Liver (tissue), 8 donors: ENCODE measurements at regions not wholly inside any gene's neighbourhood (a gene's known extent, or its start where the extent isn't known, plus 50 kb on each side); places are given as distances from the start of the nearest gene placed in this dataset.

ENCODE experiments used
- DNase-seq: peaks from one replicate; pipeline ENCODE4 v3.0.0-alpha.2; 2017; ENCODE audit warnings: low spot score
- H3K27ac ChIP-seq, 2 donors: one replicate each; pipeline ENCODE4 v1.7.0; 2013; ENCODE audit warnings: inconsistent platforms in 2 of 2, low read length in 2 of 2, control low read depth in 1 of 2, low read depth in 1 of 2, mild to moderate bottlenecking in 1 of 2
- H3K27me3 ChIP-seq, 4 donors: one replicate each; pipeline versions ENCODE4 v1.6.1 to v1.7.0; 2013; ENCODE audit warnings: low read length in 3 of 4, inconsistent platforms in 1 of 4, mild to moderate bottlenecking in 1 of 4, moderate library complexity in 1 of 4; ENCODE audit not compliant: control insufficient read depth in 4 of 4, insufficient read depth in 4 of 4
- H3K36me3 ChIP-seq, 4 donors: one replicate each; pipeline versions ENCODE4 v1.6.1 to v1.7.0; 2013; ENCODE audit warnings: low read length in 3 of 4, mild to moderate bottlenecking in 3 of 4, low read depth in 1 of 4, moderate library complexity in 1 of 4; ENCODE audit not compliant: control insufficient read depth in 4 of 4, insufficient read depth in 3 of 4
- H3K4me1 ChIP-seq, 4 donors: one replicate each; pipeline versions ENCODE4 v1.6.1 to v1.7.0; 2013; ENCODE audit warnings: low read length in 3 of 4, mild to moderate bottlenecking in 3 of 4, moderate library complexity in 1 of 4; ENCODE audit not compliant: control insufficient read depth in 4 of 4, insufficient read depth in 4 of 4
- H3K4me3 ChIP-seq, 3 donors: one replicate each; pipeline versions ENCODE4 v1.6.1 to v1.7.0; 2013; ENCODE audit warnings: low read length in 3 of 3, control low read depth in 1 of 3, low read depth in 1 of 3, mild to moderate bottlenecking in 1 of 3
- H3K9ac ChIP-seq, 2 donors: one replicate each; pipeline ENCODE4 v1.7.0; 2013; ENCODE audit warnings: low read length in 2 of 2, mild to moderate bottlenecking in 2 of 2, moderate library complexity in 2 of 2, control low read depth in 1 of 2, low read depth in 1 of 2
- H3K9me3 ChIP-seq, 4 donors: one replicate each; pipeline versions ENCODE4 v1.6.1 to v1.7.0; 2013; ENCODE audit warnings: low read length in 3 of 4; ENCODE audit not compliant: control insufficient read depth in 4 of 4
- ATF3 ChIP-seq: IDR thresholded peaks from 2 replicates; pipeline ENCODE4 v1.6.1; 2016; ENCODE audit warnings: antibody characterized with exemption
- CTCF ChIP-seq: fragments of 150-350 bp; IDR thresholded peaks from 2 replicates; pipeline ENCODE4 v1.5.1; 2017; ENCODE audit warnings: improper control_type of control experiment, low read depth, low read length; ENCODE audit not compliant: missing input control
- EGR1 ChIP-seq, 2 donors: IDR thresholded peaks; 2 replicates each; pipeline ENCODE4 v1.6.1; 2016 to 2018; ENCODE audit warnings: antibody characterized with exemption in 2 of 2, low read depth in 2 of 2
- FOXA1 ChIP-seq: IDR thresholded peaks from 2 replicates; pipeline ENCODE4 v1.6.1; 2016; ENCODE audit warnings: antibody characterized with exemption
- FOXA2 ChIP-seq: IDR thresholded peaks from 2 replicates; pipeline ENCODE4 v1.6.1; 2016; ENCODE audit warnings: antibody characterized with exemption
- GABPA ChIP-seq, 2 donors: IDR thresholded peaks in 1 of 2; conservative IDR thresholded peaks in 1 of 2; 2 replicates each; pipeline ENCODE4 v1.6.1; 2016; ENCODE audit warnings: antibody characterized with exemption in 2 of 2, mild to moderate bottlenecking in 1 of 2, moderate library complexity in 1 of 2
- HNF4A ChIP-seq, 2 donors: conservative IDR thresholded peaks; 2 replicates each; pipeline ENCODE4 v1.6.1; 2016; ENCODE audit warnings: antibody characterized with exemption in 2 of 2, mild to moderate bottlenecking in 2 of 2
- HNF4G ChIP-seq: IDR thresholded peaks from 2 replicates; pipeline ENCODE4 v1.6.1; 2016; ENCODE audit warnings: antibody characterized with exemption
- JUND ChIP-seq, 2 donors: IDR thresholded peaks; 2 replicates each; pipeline ENCODE4 v1.6.1; 2016; ENCODE audit warnings: antibody characterized with exemption in 2 of 2
- NR2F2 ChIP-seq: IDR thresholded peaks from 2 replicates; pipeline ENCODE4 v1.6.1; 2016; ENCODE audit warnings: antibody characterized with exemption
- RAD21 ChIP-seq, 2 donors: IDR thresholded peaks; 2 replicates each; pipeline ENCODE4 v1.6.1; 2016; ENCODE audit warnings: antibody characterized with exemption in 2 of 2, mild to moderate bottlenecking in 2 of 2
- REST ChIP-seq: IDR thresholded peaks from 2 replicates; pipeline ENCODE4 v1.6.1; 2016; ENCODE audit warnings: antibody characterized with exemption, mild to moderate bottlenecking
- RXRA ChIP-seq, 2 donors: IDR thresholded peaks; 2 replicates each; pipeline ENCODE4 v1.6.1; 2017 to 2018; ENCODE audit warnings: antibody characterized with exemption in 2 of 2, mild to moderate bottlenecking in 1 of 2
- SP1 ChIP-seq: IDR thresholded peaks from 2 replicates; pipeline ENCODE4 v1.6.1; 2018; ENCODE audit warnings: antibody characterized with exemption, mild to moderate bottlenecking
- TAF1 ChIP-seq: conservative IDR thresholded peaks from 2 replicates; pipeline ENCODE4 v1.6.1; 2016; ENCODE audit warnings: antibody characterized with exemption, mild to moderate bottlenecking
- YY1 ChIP-seq: IDR thresholded peaks from 2 replicates; pipeline ENCODE4 v1.6.1; 2016; ENCODE audit warnings: antibody characterized with exemption, mild to moderate bottlenecking
- WGBS: extraction: QIAGEN DNeasy Blood & Tissue Kit; methylation state at CpG from one replicate; pipeline ENCODE4 v1.1.7; 2013; 5-methylcytosine and 5-hydroxymethylcytosine counted together
- TF ChIP-seq, protein P1 (sequence below): IDR thresholded peaks from 2 replicates; pipeline ENCODE4 v1.6.1; 2016; ENCODE audit warnings: antibody characterized with exemption
- donor health status: healthy.
- donor health status: healthy.
- donor health status: healthy.
- donor health status: healthy.
- donor health status: healthy.

DNA sequence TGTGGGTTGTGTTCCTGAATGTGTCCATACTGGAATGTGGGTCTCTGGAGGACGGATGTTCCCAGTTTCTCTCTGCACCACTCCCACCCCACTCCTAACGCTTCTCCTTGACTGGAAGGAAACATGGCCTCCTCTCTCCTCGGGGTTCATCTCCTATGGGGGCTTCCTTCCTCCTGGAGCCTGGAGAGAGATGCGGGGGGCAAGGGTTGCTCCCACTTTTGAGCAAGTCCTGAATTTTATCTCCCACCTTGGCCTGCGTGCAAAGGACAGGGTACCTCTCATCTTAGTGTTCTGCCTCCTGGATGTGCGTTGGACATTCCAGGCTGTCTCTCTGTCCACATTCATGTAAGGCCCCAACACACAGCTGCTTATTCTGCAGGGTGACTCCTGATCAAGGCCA, 52.5 kb upstream of the UQCRFS1 start:
- Histone ChIP-seq H3K4me1 (no peaks in the 10 kb centered on the region), H3K9ac (no peak overlapping the region), H3K36me3 (no peaks in the 10 kb centered on the region), H3K27me3 (peaks cover 0 to 6% (median 0%) of the 10 kb centered on the region in 4 donors), H3K9me3 (no peaks in the 10 kb centered on the region), H3K4me3 (no peak overlapping the region), H3K27ac (no peak overlapping the region)
- DNase-seq = no peak
- 70% methylated on average over 6 of the region's 6 CpGs for WGBS
- TF ChIP-seq NR2F2 (no peak), SP1 (no peak), RXRA (IDR thresholded peaks at IDR 0.05) (no peak), TAF1 (no peak), FOXA2 (no peak), YY1 (no peak), GABPA (IDR thresholded peaks at IDR 0.05 in 1 of 2, conservative IDR thresholded peaks at IDR 0.05 in 1 of 2) (no peak), CTCF (no peak), REST (no peak), HNF4A (conservative IDR thresholded peaks at IDR 0.05) (no peak), HNF4G (no peak), FOXA1 (no peak), EGR1 (IDR thresholded peaks at IDR 0.05; ENCODE audit: low read depth in 2 of 2) (no peak), RAD21 (IDR thresholded peaks at IDR 0.05) (no peak), ATF3 (no peak), JUND (IDR thresholded peaks at IDR 0.05) (no peak)
- TF ChIP-seq, protein P1, sequence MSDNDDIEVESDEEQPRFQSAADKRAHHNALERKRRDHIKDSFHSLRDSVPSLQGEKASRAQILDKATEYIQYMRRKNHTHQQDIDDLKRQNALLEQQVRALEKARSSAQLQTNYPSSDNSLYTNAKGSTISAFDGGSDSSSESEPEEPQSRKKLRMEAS = no peak

- Histone ChIP-seq H3K9ac (no peak overlapping the region), H3K36me3 (no peaks in the 10 kb centered on the region), H3K27me3 (peaks cover 0 to 6% (median 0%) of the 10 kb centered on the region in 4 donors), H3K27ac (no peak overlapping the region), H3K9me3 (no peaks in the 10 kb centered on the region), H3K4me3 (no peak overlapping the region), H3K4me1 (no peaks in the 10 kb centered on the region)
- WGBS = 47% methylated on average over 4 of the region's 4 CpGs
- TF ChIP-seq HNF4G = no peak
- TF ChIP-seq HNF4A (conservative IDR thresholded peaks at IDR 0.05) = no peak
- TF ChIP-seq TAF1 = no peak
- no peak for TF ChIP-seq SP1
- TF ChIP-seq YY1 = no peak
- no peak for DNase-seq
These were observed 53.0 kb upstream of the UQCRFS1 start for GRCh38 chr19:29266001-29266400.
